Activated T-helper 17 cell treated with anti-CD3 and anti-CD28 coated beads, Interleukin-2, amount 50 U/mL, for 72 hours (primary cell): ENCODE measurements at regions not wholly inside any gene's neighbourhood (a gene's known extent, or its start where the extent isn't known, plus 50 kb on each side); places are given as distances from the start of the nearest gene placed in this dataset.
A peak's percentile ranks its signal among the peaks of the same experiment; 100 is the strongest.

Source experiments
- ATAC-seq: fragments of 150-1000 bp; cut with Tn5 transposase; replicated peaks from 2 replicates; pipeline ENCODE4 v1.10.0; 2021; ENCODE audit warnings: mild to moderate bottlenecking, moderate library complexity
- H3K27ac Mint-ChIP-seq: one replicate; pipeline ENCODE4 v1.8.0; 2022; ENCODE audit warnings: mixed read lengths
- H3K27me3 Mint-ChIP-seq: one replicate; pipeline ENCODE4 v1.8.0; 2022; ENCODE audit warnings: mixed read lengths
- H3K36me3 Mint-ChIP-seq: one replicate; pipeline ENCODE4 v1.8.0; 2022; ENCODE audit warnings: low read depth, mild to moderate bottlenecking, mixed read lengths
- H3K4me1 Mint-ChIP-seq: one replicate; pipeline ENCODE4 v1.8.0; 2022; ENCODE audit warnings: mixed read lengths
- H3K4me3 Mint-ChIP-seq: one replicate; pipeline ENCODE4 v1.8.0; 2022; ENCODE audit warnings: mild to moderate bottlenecking, mixed read lengths
- H3K9me3 Mint-ChIP-seq: one replicate; pipeline ENCODE4 v1.8.0; 2022; ENCODE audit warnings: mixed read lengths

DNA sequence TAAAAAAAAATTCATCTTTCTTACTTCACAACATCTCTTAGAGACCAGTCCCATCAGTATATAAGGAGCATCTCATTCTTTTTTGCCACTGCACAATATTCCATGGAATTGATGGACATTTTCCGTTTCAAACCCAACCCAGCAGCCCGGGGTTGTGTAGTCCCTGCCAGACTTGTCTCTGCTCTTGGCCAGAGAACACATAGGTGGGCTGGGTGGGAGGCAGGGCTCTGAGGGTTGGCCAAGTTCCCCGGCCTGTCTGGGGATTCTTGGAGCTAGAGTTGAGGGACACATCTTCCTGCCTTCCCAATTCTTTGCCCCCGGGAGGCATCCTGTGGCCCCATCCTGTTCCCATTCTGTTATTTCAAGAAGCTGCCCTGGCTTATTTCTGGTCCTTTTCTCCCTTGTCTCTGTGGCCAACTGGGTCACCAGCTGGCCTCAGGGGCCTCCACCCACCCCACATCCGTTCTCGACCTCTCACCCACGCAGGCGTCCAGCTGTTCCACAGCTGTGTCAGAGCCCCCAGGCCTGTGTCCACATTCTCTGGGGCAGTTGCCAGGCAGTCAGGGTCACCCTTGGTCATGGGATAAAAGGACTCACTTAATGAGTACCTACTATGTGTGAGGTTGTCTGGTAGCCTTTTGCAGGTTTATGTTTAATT lies 52.0 kb upstream of the CCDC63 start:
- H3K9me3 Mint-ChIP-seq, result no peaks in the 10 kb centered on the region
- H3K4me3 Mint-ChIP-seq, result no peak overlapping the region
- no peaks in the 10 kb centered on the region for H3K36me3 Mint-ChIP-seq
- peaks cover 6% of the 10 kb centered on the region for H3K4me1 Mint-ChIP-seq
- H3K27me3 Mint-ChIP-seq, result no peaks in the 10 kb centered on the region
- no peak for ATAC-seq
- no peak overlapping the region for H3K27ac Mint-ChIP-seq

DNA sequence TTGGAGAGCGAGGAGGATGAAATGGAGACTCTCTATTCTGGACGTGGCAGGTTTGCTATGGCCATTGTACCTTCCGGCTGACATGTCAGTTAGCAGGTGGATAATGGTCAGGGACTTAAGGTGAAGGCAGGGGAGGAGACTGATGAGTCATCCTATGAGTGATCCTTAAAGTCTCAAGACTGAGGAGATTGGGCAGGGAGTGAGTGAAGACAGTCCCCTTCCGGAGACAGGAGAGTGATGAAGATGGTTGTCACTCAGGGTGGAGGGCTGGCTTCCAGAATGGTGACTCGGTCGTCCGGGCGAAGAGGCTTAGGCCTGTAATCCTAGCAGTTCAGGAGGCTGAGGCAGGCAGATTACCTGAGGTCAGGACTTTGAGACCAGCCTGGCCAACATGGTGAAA lies 49.8 kb upstream of the CCDC63 start:
- H3K4me1 Mint-ChIP-seq, result no peaks in the 10 kb centered on the region
- H3K9me3 Mint-ChIP-seq, result peaks cover 3% of the 10 kb centered on the region
- peak; percentile 44 for ATAC-seq
- no peaks in the 10 kb centered on the region for H3K27me3 Mint-ChIP-seq
- H3K36me3 Mint-ChIP-seq, result no peaks in the 10 kb centered on the region
- H3K4me3 Mint-ChIP-seq, result no peak overlapping the region
- H3K27ac Mint-ChIP-seq, result peak overlapping the region; percentile 9
